WTC11 (cell line): ENCODE measurements at regions not wholly inside any gene's neighbourhood (a gene's known extent, or its start where the extent isn't known, plus 50 kb on each side); places are given as distances from the start of the nearest gene placed in this dataset.

Experiments
- ATAC-seq: fragments of 200-7000 bp; cut with Tn5 transposase; 2 replicates; pipeline ENCODE4 v1.10.0; 2021; ENCODE audit warnings: mild to moderate bottlenecking, moderate library complexity
- CTCF ChIA-PET: fragments of 300-600 bp; sonication (Branson Sonifier 250); formaldehyde crosslinking; loops from one replicate; lab custom pipeline; 2021; ENCODE audit warnings: antibody characterized with exemption; lab: Charles Lee
- POLR2A ChIA-PET: fragments of 350-600 bp; sonication (Branson Sonifier 250); formaldehyde crosslinking; loops from one replicate; lab custom pipeline; 2021; ENCODE audit warnings: antibody characterized with exemption; lab: Charles Lee
- DNase-seq: peaks from one replicate; pipeline ENCODE4 v3.0.0; 2021; ENCODE audit warnings: low spot score
- H3K27ac Mint-ChIP-seq: 2 replicates; pipeline ENCODE4 v1.8.0; 2021; ENCODE audit warnings: mixed read lengths
- H3K27me3 Mint-ChIP-seq: 2 replicates; pipeline ENCODE4 v1.8.0; 2021; ENCODE audit warnings: low read depth, mild to moderate bottlenecking, moderate library complexity, mixed read lengths
- H3K36me3 Mint-ChIP-seq: 2 replicates; pipeline ENCODE4 v1.8.0; 2021; ENCODE audit warnings: mixed read lengths
- H3K4me1 Mint-ChIP-seq: 2 replicates; pipeline ENCODE4 v1.8.0; 2022; ENCODE audit warnings: mixed read lengths
- H3K4me3 Mint-ChIP-seq: 2 replicates; pipeline ENCODE4 v1.8.0; 2021; ENCODE audit warnings: mild to moderate bottlenecking, moderate library complexity, mixed read lengths
- H3K9me3 Mint-ChIP-seq: 2 replicates; pipeline ENCODE4 v1.8.0; 2021; ENCODE audit warnings: mixed read lengths
- FOXP1 ChIP-seq: sonication (generic); formaldehyde crosslinking; IDR thresholded peaks from 2 replicates; pipeline ENCODE4 v1.8.0; 2022; ENCODE audit warnings: missing genetic modification reagents, mild to moderate bottlenecking, moderate library complexity, borderline replicate concordance
- GRHL2 ChIP-seq: fragments of 250-450 bp; sonication (Bioruptor Pico); IDR thresholded peaks from 2 replicates; pipeline ENCODE4 v1.8.0; 2022; ENCODE audit warnings: mild to moderate bottlenecking, moderate library complexity; ENCODE audit not compliant: insufficient replicate concordance, severe bottlenecking
- GTF2I ChIP-seq: fragments of 250-450 bp; sonication (Bioruptor Pico); conservative IDR thresholded peaks from 2 replicates; pipeline ENCODE4 v1.4.0; 2021; ENCODE audit warnings: mild to moderate bottlenecking
- JAZF1 ChIP-seq: fragments of 250-450 bp; sonication (Bioruptor Pico); IDR thresholded peaks from 2 replicates; pipeline ENCODE4 v1.9.0; 2021; ENCODE audit warnings: moderate library complexity, mild to moderate bottlenecking, inconsistent platforms
- KAT7 ChIP-seq: sonication (generic); formaldehyde crosslinking; IDR thresholded peaks from 2 replicates; pipeline ENCODE4 v1.8.1; 2023; ENCODE audit warnings: missing genetic modification reagents, mild to moderate bottlenecking, borderline replicate concordance
- MXD4 ChIP-seq: fragments of 250-450 bp; sonication (Bioruptor Pico); IDR thresholded peaks from 2 replicates; pipeline ENCODE4 v1.8.0; 2021; ENCODE audit warnings: mild to moderate bottlenecking, moderate library complexity, borderline replicate concordance
- MYBL2 ChIP-seq: sonication (generic); formaldehyde crosslinking; IDR thresholded peaks from 2 replicates; pipeline ENCODE4 v1.8.1; 2023; ENCODE audit warnings: mild to moderate bottlenecking, moderate library complexity, missing genetic modification reagents
- PRRX2 ChIP-seq: fragments of 250-450 bp; sonication (Bioruptor Pico); IDR thresholded peaks from 2 replicates; pipeline ENCODE4 v1.8.0; 2021; ENCODE audit warnings: mild to moderate bottlenecking
- RELA ChIP-seq: sonication (generic); formaldehyde crosslinking; IDR thresholded peaks from 2 replicates; pipeline ENCODE4 v1.8.1; 2022; ENCODE audit warnings: missing genetic modification reagents, mild to moderate bottlenecking, borderline replicate concordance
- TP53 ChIP-seq: sonication (generic); formaldehyde crosslinking; IDR thresholded peaks from 2 replicates; pipeline ENCODE4 v1.8.1; 2023; ENCODE audit warnings: mild to moderate bottlenecking, missing genetic modification reagents
- ZNF219 ChIP-seq: sonication (generic); formaldehyde crosslinking; IDR thresholded peaks from 2 replicates; pipeline ENCODE4 v1.8.0; 2023; ENCODE audit warnings: missing genetic modification reagents, mild to moderate bottlenecking, borderline replicate concordance
- ZNF263 ChIP-seq: sonication (generic); formaldehyde crosslinking; IDR thresholded peaks from 2 replicates; pipeline ENCODE4 v1.8.1; 2022; ENCODE audit warnings: low read depth, mild to moderate bottlenecking, moderate library complexity, missing genetic modification reagents
- ZNF317 ChIP-seq: sonication (generic); formaldehyde crosslinking; IDR thresholded peaks from 2 replicates; pipeline ENCODE4 v1.8.1; 2023; ENCODE audit warnings: low read depth, mild to moderate bottlenecking, moderate library complexity, missing genetic modification reagents, borderline replicate concordance
- ZNF396 ChIP-seq: fragments of 250-450 bp; sonication (Bioruptor Pico); IDR thresholded peaks from 2 replicates; pipeline ENCODE4 v1.8.0; 2021; ENCODE audit warnings: mild to moderate bottlenecking, moderate library complexity, borderline replicate concordance
- ZNF416 ChIP-seq: fragments of 250-450 bp; sonication (Bioruptor Pico); IDR thresholded peaks from 2 replicates; pipeline ENCODE4 v1.9.0; 2021; ENCODE audit warnings: mild to moderate bottlenecking, inconsistent platforms
- TF ChIP-seq, protein P1 (sequence below): fragments of 250-450 bp; sonication (Bioruptor Pico); IDR thresholded peaks from 2 replicates; pipeline ENCODE4 v1.9.0; 2021; ENCODE audit warnings: moderate library complexity, mild to moderate bottlenecking, inconsistent platforms, borderline replicate concordance
- TF ChIP-seq, protein P2 (sequence below): sonication (generic); formaldehyde crosslinking; IDR thresholded peaks from 2 replicates; pipeline ENCODE4 v1.8.0; 2022; ENCODE audit warnings: mild to moderate bottlenecking, missing genetic modification reagents
- TF ChIP-seq, protein P3 (sequence below): sonication (generic); formaldehyde crosslinking; IDR thresholded peaks from 2 replicates; pipeline ENCODE4 v1.8.1; 2022; ENCODE audit warnings: missing genetic modification reagents, borderline replicate concordance
- TF ChIP-seq, protein P4 (sequence below): sonication (generic); formaldehyde crosslinking; IDR thresholded peaks from 2 replicates; pipeline ENCODE4 v1.8.0; 2022; ENCODE audit warnings: missing genetic modification reagents
- TF ChIP-seq, protein P5 (sequence below): fragments of 250-450 bp; sonication (Bioruptor Pico); conservative IDR thresholded peaks from 2 replicates; pipeline ENCODE4 v1.9.0; 2021; ENCODE audit warnings: mild to moderate bottlenecking

DNA sequence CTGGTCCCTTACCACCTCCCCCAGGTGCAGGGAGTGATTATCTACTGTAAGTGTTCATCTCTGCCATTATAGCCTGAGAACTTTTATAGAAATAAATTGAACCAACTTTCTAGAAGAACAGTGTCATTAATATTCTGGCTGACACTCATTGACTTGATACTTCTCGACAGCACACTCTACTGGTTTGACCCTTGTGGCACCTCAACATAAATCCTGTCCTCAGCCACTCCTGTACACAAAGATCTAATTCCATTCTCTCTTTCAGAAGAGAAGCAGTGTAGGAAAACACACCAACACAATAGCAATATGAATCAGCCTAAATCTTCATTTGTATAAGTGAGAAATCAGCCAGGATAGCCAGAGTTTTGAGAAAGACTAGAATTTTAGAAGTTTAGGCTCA is 417.7 kb downstream of the TAF11L14 start (continued):
- TF ChIP-seq, protein P1, sequence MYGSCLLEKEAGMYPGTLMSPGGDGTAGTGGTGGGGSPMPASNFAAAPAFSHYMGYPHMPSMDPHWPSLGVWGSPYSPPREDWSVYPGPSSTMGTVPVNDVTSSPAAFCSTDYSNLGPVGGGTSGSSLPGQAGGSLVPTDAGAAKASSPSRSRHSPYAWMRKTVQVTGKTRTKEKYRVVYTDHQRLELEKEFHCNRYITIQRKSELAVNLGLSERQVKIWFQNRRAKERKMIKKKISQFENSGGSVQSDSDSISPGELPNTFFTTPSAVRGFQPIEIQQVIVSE (CRISPR knock-in tag): no peak
- TF ChIP-seq GRHL2 (CRISPR knock-in tag): no peak
- no peak for TF ChIP-seq ZNF396 (CRISPR knock-in tag)
- no peak for TF ChIP-seq PRRX2 (CRISPR knock-in tag)
- no peak for TF ChIP-seq JAZF1 (CRISPR knock-in tag)

DNA sequence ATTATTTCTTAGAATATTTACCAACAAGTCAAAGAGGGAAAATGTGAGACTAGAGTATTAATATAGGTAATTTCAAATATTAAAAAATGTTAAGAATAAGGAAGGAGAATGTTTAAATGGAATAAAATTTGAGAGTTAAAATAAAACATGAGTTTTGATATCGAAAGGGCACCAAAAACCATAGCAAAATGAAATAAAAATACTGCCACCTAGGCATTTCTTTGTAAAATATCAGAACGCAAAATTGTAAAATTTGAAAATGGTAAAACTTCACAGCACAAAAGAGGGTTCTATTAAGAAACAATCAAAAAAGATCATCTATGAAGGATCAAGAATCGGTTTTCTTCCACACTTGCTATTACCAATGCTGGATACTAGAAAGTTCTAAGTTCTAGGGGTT is 418.3 kb downstream of the TAF11L14 start:
- no peak for DNase-seq
- Mint-ChIP-seq H3K4me1 (no peaks in the 10 kb centered on the region), H3K9me3 (no peaks in the 10 kb centered on the region), H3K27me3 (no peaks in the 10 kb centered on the region), H3K36me3 (no peaks in the 10 kb centered on the region), H3K27ac (no peak overlapping the region), H3K4me3 (no peak overlapping the region)
- ATAC-seq: no peak
- CTCF ChIA-PET: no interaction called here
- TF ChIP-seq RELA (CRISPR knock-in tag) (no peak), TP53 (CRISPR knock-in tag) (no peak), FOXP1 (CRISPR knock-in tag) (no peak), PRRX2 (CRISPR knock-in tag) (no peak), GTF2I (CRISPR knock-in tag) (no peak), GRHL2 (CRISPR knock-in tag) (no peak), KAT7 (CRISPR knock-in tag) (no peak), ZNF416 (CRISPR knock-in tag) (no peak)
- TF ChIP-seq, protein P2, sequence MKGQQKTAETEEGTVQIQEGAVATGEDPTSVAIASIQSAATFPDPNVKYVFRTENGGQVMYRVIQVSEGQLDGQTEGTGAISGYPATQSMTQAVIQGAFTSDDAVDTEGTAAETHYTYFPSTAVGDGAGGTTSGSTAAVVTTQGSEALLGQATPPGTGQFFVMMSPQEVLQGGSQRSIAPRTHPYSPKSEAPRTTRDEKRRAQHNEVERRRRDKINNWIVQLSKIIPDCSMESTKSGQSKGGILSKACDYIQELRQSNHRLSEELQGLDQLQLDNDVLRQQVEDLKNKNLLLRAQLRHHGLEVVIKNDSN (CRISPR knock-in tag): no peak
- TF ChIP-seq, protein P3, sequence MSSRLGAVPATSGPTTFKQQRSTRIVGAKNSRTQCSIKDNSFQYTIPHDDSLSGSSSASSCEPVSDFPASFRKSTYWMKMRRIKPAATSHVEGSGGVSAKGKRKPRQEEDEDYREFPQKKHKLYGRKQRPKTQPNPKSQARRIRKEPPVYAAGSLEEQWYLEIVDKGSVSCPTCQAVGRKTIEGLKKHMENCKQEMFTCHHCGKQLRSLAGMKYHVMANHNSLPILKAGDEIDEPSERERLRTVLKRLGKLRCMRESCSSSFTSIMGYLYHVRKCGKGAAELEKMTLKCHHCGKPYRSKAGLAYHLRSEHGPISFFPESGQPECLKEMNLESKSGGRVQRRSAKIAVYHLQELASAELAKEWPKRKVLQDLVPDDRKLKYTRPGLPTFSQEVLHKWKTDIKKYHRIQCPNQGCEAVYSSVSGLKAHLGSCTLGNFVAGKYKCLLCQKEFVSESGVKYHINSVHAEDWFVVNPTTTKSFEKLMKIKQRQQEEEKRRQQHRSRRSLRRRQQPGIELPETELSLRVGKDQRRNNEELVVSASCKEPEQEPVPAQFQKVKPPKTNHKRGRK (CRISPR knock-in tag): no peak
- TF ChIP-seq, protein P4, sequence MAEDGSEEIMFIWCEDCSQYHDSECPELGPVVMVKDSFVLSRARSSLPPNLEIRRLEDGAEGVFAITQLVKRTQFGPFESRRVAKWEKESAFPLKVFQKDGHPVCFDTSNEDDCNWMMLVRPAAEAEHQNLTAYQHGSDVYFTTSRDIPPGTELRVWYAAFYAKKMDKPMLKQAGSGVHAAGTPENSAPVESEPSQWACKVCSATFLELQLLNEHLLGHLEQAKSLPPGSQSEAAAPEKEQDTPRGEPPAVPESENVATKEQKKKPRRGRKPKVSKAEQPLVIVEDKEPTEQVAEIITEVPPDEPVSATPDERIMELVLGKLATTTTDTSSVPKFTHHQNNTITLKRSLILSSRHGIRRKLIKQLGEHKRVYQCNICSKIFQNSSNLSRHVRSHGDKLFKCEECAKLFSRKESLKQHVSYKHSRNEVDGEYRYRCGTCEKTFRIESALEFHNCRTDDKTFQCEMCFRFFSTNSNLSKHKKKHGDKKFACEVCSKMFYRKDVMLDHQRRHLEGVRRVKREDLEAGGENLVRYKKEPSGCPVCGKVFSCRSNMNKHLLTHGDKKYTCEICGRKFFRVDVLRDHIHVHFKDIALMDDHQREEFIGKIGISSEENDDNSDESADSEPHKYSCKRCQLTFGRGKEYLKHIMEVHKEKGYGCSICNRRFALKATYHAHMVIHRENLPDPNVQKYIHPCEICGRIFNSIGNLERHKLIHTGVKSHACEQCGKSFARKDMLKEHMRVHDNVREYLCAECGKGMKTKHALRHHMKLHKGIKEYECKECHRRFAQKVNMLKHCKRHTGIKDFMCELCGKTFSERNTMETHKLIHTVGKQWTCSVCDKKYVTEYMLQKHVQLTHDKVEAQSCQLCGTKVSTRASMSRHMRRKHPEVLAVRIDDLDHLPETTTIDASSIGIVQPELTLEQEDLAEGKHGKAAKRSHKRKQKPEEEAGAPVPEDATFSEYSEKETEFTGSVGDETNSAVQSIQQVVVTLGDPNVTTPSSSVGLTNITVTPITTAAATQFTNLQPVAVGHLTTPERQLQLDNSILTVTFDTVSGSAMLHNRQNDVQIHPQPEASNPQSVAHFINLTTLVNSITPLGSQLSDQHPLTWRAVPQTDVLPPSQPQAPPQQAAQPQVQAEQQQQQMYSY: no peak
- POLR2A ChIA-PET: no interaction called here

DNA sequence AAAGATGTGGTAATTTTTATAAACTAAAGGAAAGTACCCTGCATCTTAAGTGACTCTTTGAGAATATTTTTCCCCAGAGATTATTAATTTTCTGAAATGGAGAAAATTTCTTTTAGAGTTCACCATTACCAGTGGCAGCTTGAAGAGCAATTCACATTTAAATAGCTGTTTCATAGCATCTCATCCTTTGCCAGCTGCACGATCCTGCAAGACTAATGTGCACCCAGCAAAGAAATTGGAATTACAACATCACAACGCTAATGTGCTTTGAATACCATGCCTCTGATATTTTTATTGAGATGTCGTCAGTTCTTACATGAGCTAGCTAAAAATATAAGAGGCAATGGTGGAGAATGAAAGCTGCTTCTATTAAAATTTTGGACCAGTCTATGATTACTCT is 423.5 kb downstream of the TAF11L14 start:
- H3K36me3 Mint-ChIP-seq: no peaks in the 10 kb centered on the region
- CTCF ChIA-PET: no interaction called here
- no peaks in the 10 kb centered on the region for H3K9me3 Mint-ChIP-seq
- no peaks in the 10 kb centered on the region for H3K27me3 Mint-ChIP-seq
- DNase-seq: no peak
- H3K4me1 Mint-ChIP-seq: no peaks in the 10 kb centered on the region
- H3K4me3 Mint-ChIP-seq: no peak overlapping the region
- no peak for ATAC-seq
- POLR2A ChIA-PET: no interaction called here
- no peak overlapping the region for H3K27ac Mint-ChIP-seq
- no peak for TF ChIP-seq MXD4 (CRISPR knock-in tag)
- TF ChIP-seq ZNF219: no peak
- TF ChIP-seq MYBL2: no peak
- TF ChIP-seq ZNF317 (CRISPR knock-in tag): no peak
- TF ChIP-seq ZNF263 (CRISPR knock-in tag): no peak
- TF ChIP-seq, protein P5, sequence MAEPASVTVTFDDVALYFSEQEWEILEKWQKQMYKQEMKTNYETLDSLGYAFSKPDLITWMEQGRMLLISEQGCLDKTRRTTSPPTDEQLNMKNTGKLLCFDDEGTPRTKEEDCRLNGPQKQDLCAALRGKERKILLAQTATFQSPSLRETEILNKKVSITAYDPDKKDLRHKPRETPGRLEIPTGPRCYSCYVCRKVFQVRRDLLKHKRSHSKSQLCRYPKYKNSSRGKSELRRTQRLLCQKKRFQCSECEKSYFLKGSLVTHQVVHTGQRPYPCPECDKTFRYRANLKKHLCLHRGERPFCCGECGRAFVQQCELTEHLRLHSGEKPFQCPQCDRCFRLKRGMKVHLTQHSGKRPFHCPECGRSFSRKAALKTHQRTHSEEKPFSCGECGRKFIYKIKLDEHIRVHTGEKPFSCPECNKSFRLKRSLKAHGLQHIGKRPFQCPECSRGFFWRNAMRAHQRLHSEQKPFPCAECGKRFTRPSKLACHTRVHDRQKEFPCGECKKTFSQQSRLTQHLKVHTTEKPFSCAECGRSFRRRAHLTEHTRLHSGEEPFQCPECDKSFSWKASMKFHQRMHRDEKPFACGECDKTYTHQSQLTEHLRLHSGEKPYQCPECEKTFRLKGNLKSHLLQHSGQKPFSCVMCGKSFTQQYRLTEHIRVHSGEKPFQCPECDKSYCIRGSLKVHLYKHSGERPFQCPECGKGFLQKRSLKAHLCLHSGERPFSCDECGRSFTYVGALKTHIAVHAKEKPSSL (CRISPR knock-in tag): no peak
- TF ChIP-seq, protein P3 (CRISPR knock-in tag): no peak
